GDM1 (cell line): ENCODE measurements at regions not wholly inside any gene's neighbourhood (a gene's known extent, or its start where the extent isn't known, plus 50 kb on each side); places are given as distances from the start of the nearest gene placed in this dataset.
A peak's percentile ranks its signal among the peaks of the same experiment; 100 is the strongest.
"Not testable (repeated sequence)": the region's sequence is repeated elsewhere in the genome, so short reads cannot be mapped to it uniquely, and the experiment has no call there.

ENCODE experiments used
- DNase-seq: peaks from one replicate; lab custom pipeline; 2025; lab: John Stamatoyannopoulos, UW

- no peak for DNase-seq
Measured at GRCh38 chr2:39929531-39929930, 150.5 kb upstream of the THUMPD2 start.

GRCh38 chr2:39925312-39925711 is 146.3 kb upstream of the THUMPD2 start:
- DNase-seq = no peak

GRCh38 chr2:39923455-39923854 is 144.4 kb upstream of the THUMPD2 start:
- DNase-seq = no peak

- DNase-seq = no peak
Measured at GRCh38 chr2:39922679-39923405, 143.8 kb upstream of the THUMPD2 start.

GRCh38 chr2:39920307-39920801 is 141.3 kb upstream of the THUMPD2 start:
- no peak for DNase-seq

GRCh38 chr2:39919511-39920306 is 140.7 kb upstream of the THUMPD2 start:
- DNase-seq = no peak

GRCh38 chr2:39918886-39919285 is 139.8 kb upstream of the THUMPD2 start:
- no peak for DNase-seq

- not testable (repeated sequence) for DNase-seq
Measured at GRCh38 chr2:39917371-39917770, 138.3 kb upstream of the THUMPD2 start.

- DNase-seq = no peak
Measured at GRCh38 chr2:39914949-39915348, 135.9 kb upstream of the THUMPD2 start.

GRCh38 chr2:39913648-39914461 is 134.8 kb upstream of the THUMPD2 start:
- DNase-seq = peak; percentile 36

- no peak for DNase-seq
Measured at GRCh38 chr2:39902103-39902502, 123.0 kb upstream of the THUMPD2 start.

GRCh38 chr2:39898934-39899333 is 119.9 kb upstream of the THUMPD2 start:
- DNase-seq = no peak

- DNase-seq = no peak
Measured at GRCh38 chr2:39897273-39897672, 118.2 kb upstream of the THUMPD2 start.

GRCh38 chr2:39894082-39894481 is 115.0 kb upstream of the THUMPD2 start:
- no peak for DNase-seq

- no peak for DNase-seq
Measured at GRCh38 chr2:39893616-39894015, 114.6 kb upstream of the THUMPD2 start.

- DNase-seq = no peak
Measured at GRCh38 chr2:39881948-39882347, 102.9 kb upstream of the THUMPD2 start.

- DNase-seq = no peak
Measured at GRCh38 chr2:39881494-39881893, 102.4 kb upstream of the THUMPD2 start.

- DNase-seq = not testable (repeated sequence)
Measured at GRCh38 chr2:39879001-39879400, 99.9 kb upstream of the THUMPD2 start.

GRCh38 chr2:39875914-39876267 is 96.8 kb upstream of the THUMPD2 start:
- DNase-seq = no peak

GRCh38 chr2:39875182-39875913 is 96.3 kb upstream of the THUMPD2 start:
- DNase-seq = no peak

- DNase-seq = no peak
Measured at GRCh38 chr2:39874236-39874635, 95.2 kb upstream of the THUMPD2 start.

GRCh38 chr2:39873586-39873985 is 94.5 kb upstream of the THUMPD2 start:
- DNase-seq = no peak
